Keratinocyte (primary cell): ENCODE measurements at regions not wholly inside any gene's neighbourhood (a gene's known extent, or its start where the extent isn't known, plus 50 kb on each side); places are given as distances from the start of the nearest gene placed in this dataset.

Source experiments
- DNase-seq: peaks from one replicate; pipeline ENCODE4 v3.0.0-alpha.2; 2011; ENCODE audit warnings: low read depth, missing footprints, low spot score
- FAIRE-seq: peaks from 2 replicates; lab custom pipeline; 2011; peaks lifted over from hg19 to GRCh38; lab: Jason Lieb, UNC
- H2AFZ ChIP-seq: 2 replicates; pipeline ENCODE4 v1.6.0; 2012; ENCODE audit warnings: low read length, control low read depth, inconsistent platforms; ENCODE audit not compliant: control insufficient read depth
- H3K27ac ChIP-seq: 2 replicates; pipeline ENCODE4 v1.5.1; 2011; ENCODE audit warnings: low read length; ENCODE audit not compliant: control insufficient read depth, insufficient read depth
- H3K27me3 ChIP-seq: 3 replicates; pipeline ENCODE4 v1.6.0; 2011; ENCODE audit warnings: low read length; ENCODE audit not compliant: control insufficient read depth, insufficient read depth; ENCODE audit errors: extremely low read depth
- H3K36me3 ChIP-seq, 2 experiments: 2 replicates in 1 of 2; 3 replicates in 1 of 2; pipeline ENCODE4 v1.5.1; 2011; ENCODE audit warnings: low read length in 2 of 2, mild to moderate bottlenecking in 1 of 2; ENCODE audit not compliant: control insufficient read depth in 2 of 2, insufficient read depth in 2 of 2; ENCODE audit errors: extremely low read depth in 1 of 2
- H3K4me1 ChIP-seq: 3 replicates; pipeline ENCODE4 v1.5.1; 2011; ENCODE audit warnings: low read length; ENCODE audit not compliant: control insufficient read depth, insufficient read depth; ENCODE audit errors: extremely low read depth
- H3K4me2 ChIP-seq: 3 replicates; pipeline ENCODE4 v1.6.0; 2011; ENCODE audit warnings: low read depth, low read length; ENCODE audit not compliant: control insufficient read depth, insufficient read depth; ENCODE audit errors: extremely low read depth
- H3K4me3 ChIP-seq, 3 experiments: fragments of 200-600 bp in 1 of 3; sonication (generic) in 1 of 3; 2 replicates in 2 of 3; 3 replicates in 1 of 3; pipeline ENCODE4 v1.5.1; 2011 to 2016; ENCODE audit warnings: low read length in 3 of 3, mild to moderate bottlenecking in 3 of 3, control low read depth in 2 of 3, inconsistent platforms in 1 of 3, low read depth in 1 of 3, mixed read lengths in 1 of 3, mixed run types in 1 of 3, moderate library complexity in 1 of 3; ENCODE audit not compliant: control insufficient read depth in 2 of 3, insufficient read depth in 2 of 3; ENCODE audit errors: extremely low read depth in 1 of 3
- H3K79me2 ChIP-seq: 2 replicates; pipeline ENCODE4 v1.6.0; 2012; ENCODE audit warnings: low read length; ENCODE audit not compliant: control insufficient read depth, insufficient read depth
- H3K9ac ChIP-seq: 3 replicates; pipeline ENCODE4 v1.6.0; 2011; ENCODE audit warnings: low read length; ENCODE audit not compliant: control insufficient read depth, insufficient read depth; ENCODE audit errors: extremely low read depth
- H3K9me1 ChIP-seq: 3 replicates; pipeline ENCODE4 v1.6.0; 2011; ENCODE audit warnings: low read length; ENCODE audit not compliant: control insufficient read depth, insufficient read depth; ENCODE audit errors: extremely low read depth
- H3K9me3 ChIP-seq: 2 replicates; pipeline ENCODE4 v1.5.1; 2012; ENCODE audit warnings: low read depth, low read length; ENCODE audit not compliant: control insufficient read depth
- H4K20me1 ChIP-seq: 3 replicates; pipeline ENCODE4 v1.6.0; 2011; ENCODE audit warnings: low read length; ENCODE audit not compliant: control insufficient read depth, insufficient read depth; ENCODE audit errors: extremely low read depth
- EZH2 ChIP-seq: IDR thresholded peaks from one replicate; pipeline ENCODE4 v1.6.1; 2012; ENCODE audit warnings: inconsistent platforms, mild to moderate bottlenecking, low read length, moderate library complexity
- dilution Hi-C: fragments of 300-500 bp; cut with MboI; formaldehyde crosslinking; loops from one replicate; pipeline ENCODE4 v1.7.0; 2020; ENCODE audit warnings: low sequenced_read_pairs; ENCODE audit not compliant: extremely low pct_ligation_motif_present
- TF ChIP-seq, protein P1 (sequence below), 3 experiments: IDR thresholded peaks in 1 of 3; conservative IDR thresholded peaks in 1 of 3; optimal IDR thresholded peaks in 1 of 3; 2 replicates in 2 of 3; 3 replicates in 1 of 3; pipeline versions ENCODE3 to v1.5.1; 2011; ENCODE audit warnings: low read length in 3 of 3, mild to moderate bottlenecking in 3 of 3, moderate library complexity in 2 of 3, control low read depth in 1 of 3, inconsistent platforms in 1 of 3; ENCODE audit not compliant: insufficient read depth in 2 of 3; ENCODE audit errors: extremely low read depth in 1 of 3

DNA sequence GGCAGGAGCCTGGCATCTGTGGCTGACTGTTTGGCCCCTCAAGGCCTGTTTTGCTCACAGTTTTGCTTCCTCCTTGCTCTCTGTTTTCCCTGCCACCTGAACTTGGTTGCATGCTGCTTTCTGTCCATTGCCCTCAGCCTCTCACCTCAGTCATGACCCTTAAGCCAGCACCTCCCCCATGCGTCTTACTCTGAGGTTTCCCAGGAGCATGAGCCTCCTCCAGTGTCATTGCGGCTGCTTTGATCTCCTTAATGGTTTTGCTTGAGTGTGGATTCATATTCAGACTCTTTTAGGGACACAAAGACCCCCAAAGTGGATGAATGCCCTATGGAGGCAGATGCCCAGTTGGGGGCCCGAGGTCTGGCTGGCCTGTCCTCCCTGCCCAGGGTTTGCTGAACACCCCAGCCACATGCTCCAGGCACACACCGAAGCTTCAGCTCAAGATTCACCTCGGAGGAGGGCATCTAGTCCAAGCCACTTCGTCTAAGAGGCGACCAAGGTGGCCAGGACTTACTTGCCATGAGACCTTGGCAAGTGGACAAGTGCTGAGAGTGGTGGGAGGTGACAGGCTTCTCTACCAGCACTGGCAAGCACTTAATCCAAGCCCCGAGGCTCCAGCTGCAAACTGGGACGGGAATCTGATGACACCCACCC is 95.4 kb upstream of the DIO3 start:
- no peak overlapping the region for H3K9ac ChIP-seq
- H3K9me3 ChIP-seq: peaks cover 3% of the 10 kb centered on the region
- no peaks in the 10 kb centered on the region for H4K20me1 ChIP-seq
- H2AFZ ChIP-seq: no peak overlapping the region
- FAIRE-seq (no peak), DNase-seq (no peak)
- H3K27ac ChIP-seq: no peak overlapping the region
- no peaks in the 10 kb centered on the region for H3K36me3 ChIP-seq
- no peaks in the 10 kb centered on the region for H3K79me2 ChIP-seq
- dilution Hi-C loops: no loop called here
- H3K4me3 ChIP-seq: no peak overlapping the region
- H3K4me1 ChIP-seq: no peaks in the 10 kb centered on the region
- no peaks in the 10 kb centered on the region for H3K9me1 ChIP-seq
- no peak overlapping the region for H3K4me2 ChIP-seq
- TF ChIP-seq, protein P1, sequence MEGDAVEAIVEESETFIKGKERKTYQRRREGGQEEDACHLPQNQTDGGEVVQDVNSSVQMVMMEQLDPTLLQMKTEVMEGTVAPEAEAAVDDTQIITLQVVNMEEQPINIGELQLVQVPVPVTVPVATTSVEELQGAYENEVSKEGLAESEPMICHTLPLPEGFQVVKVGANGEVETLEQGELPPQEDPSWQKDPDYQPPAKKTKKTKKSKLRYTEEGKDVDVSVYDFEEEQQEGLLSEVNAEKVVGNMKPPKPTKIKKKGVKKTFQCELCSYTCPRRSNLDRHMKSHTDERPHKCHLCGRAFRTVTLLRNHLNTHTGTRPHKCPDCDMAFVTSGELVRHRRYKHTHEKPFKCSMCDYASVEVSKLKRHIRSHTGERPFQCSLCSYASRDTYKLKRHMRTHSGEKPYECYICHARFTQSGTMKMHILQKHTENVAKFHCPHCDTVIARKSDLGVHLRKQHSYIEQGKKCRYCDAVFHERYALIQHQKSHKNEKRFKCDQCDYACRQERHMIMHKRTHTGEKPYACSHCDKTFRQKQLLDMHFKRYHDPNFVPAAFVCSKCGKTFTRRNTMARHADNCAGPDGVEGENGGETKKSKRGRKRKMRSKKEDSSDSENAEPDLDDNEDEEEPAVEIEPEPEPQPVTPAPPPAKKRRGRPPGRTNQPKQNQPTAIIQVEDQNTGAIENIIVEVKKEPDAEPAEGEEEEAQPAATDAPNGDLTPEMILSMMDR (optimal IDR thresholded peaks at IDR 0.05 in 1 of 3, IDR thresholded peaks at IDR 0.05 in 1 of 3, conservative IDR thresholded peaks at IDR 0.05 in 1 of 3; ENCODE audit: extremely low read depth in 1 of 3, insufficient read depth in 2 of 3, low read length in 3 of 3): no peak
- TF ChIP-seq EZH2: no peak
- peaks cover 4% of the 10 kb centered on the region for H3K27me3 ChIP-seq

DNA sequence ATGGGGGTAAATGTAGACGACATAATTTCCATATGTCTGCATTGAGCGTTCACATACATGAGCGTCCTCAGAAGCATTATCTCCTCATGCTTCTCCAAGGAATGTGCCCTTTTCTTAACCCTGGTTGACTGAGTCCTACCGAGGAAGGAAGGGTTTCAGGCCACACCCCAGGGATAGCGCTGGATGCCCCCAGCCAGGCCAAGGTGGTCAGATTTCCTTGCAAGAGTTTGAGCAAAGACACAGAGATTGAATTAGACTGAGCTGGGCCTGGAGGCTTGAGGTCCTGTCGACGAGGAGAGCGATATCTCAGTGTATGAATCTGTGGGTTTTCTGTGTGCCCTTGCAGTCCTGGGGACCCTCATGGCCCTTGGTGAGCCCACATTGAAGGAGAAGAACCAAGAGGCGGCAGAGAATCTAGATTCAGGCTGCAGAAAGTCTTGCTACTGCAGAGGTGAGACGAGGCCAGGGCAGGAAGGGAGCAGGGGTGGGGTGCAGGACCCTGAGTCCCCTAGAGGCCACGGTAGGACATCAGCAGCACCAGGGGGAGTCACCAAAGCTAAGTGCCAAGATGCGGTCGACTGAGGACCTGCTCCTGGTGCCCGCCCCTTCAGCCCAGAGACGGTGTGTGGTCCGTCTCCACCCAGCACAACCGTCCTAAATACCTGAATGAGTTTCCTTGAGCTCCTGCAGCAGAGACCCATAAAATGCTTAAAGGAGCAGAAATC is 94.7 kb upstream of the DIO3 start:
- H3K27me3 ChIP-seq: no peaks in the 10 kb centered on the region
- no peaks in the 10 kb centered on the region for H3K4me1 ChIP-seq
- H3K79me2 ChIP-seq: no peaks in the 10 kb centered on the region
- no peak overlapping the region for H3K27ac ChIP-seq
- no peak overlapping the region for H2AFZ ChIP-seq
- TF ChIP-seq, protein P1 (optimal IDR thresholded peaks at IDR 0.05 in 1 of 3, IDR thresholded peaks at IDR 0.05 in 1 of 3, conservative IDR thresholded peaks at IDR 0.05 in 1 of 3; ENCODE audit: extremely low read depth in 1 of 3, insufficient read depth in 2 of 3, low read length in 3 of 3): no peak
- DNase-seq (no peak), FAIRE-seq (no peak)
- no peaks in the 10 kb centered on the region for H3K36me3 ChIP-seq
- no peak overlapping the region for H3K9ac ChIP-seq
- dilution Hi-C loops: no loop called here
- H3K9me1 ChIP-seq: no peaks in the 10 kb centered on the region
- no peak overlapping the region for H3K4me2 ChIP-seq
- H3K9me3 ChIP-seq: peaks cover 3% of the 10 kb centered on the region
- H3K4me3 ChIP-seq: no peak overlapping the region
- H4K20me1 ChIP-seq: no peaks in the 10 kb centered on the region
